Stimulated activated CD8-positive, alpha-beta memory T cell treated with anti-CD3 and anti-CD28 coated beads, Interleukin-15, amount 100 ng/mL, for 48 hours (primary cell): ENCODE measurements at regions not wholly inside any gene's neighbourhood (a gene's known extent, or its start where the extent isn't known, plus 50 kb on each side); places are given as distances from the start of the nearest gene placed in this dataset.
"Not testable (repeated sequence)": the region's sequence is repeated elsewhere in the genome, so short reads cannot be mapped to it uniquely, and the experiment has no call there.

Source experiments
- DNase-seq, 2 donors: peaks; one replicate each; pipeline ENCODE4 v3.0.0-alpha.2; 2020; ENCODE audit warnings: low read depth in 2 of 2

DNA sequence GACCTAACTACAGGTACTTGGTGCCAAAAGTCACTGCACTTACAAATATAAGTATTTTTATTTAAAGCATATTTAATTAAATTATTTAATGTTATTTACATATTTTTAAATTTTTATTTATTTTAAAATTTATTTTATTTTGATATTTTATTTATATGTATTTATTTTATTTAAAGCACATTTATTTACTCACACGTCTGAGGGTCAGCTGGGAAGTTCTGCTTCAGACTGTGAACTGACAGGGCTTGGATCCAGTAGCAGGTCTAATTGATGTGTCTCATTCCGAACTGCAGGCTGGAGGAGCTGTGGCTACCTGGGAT is 392.5 kb downstream of the GBA3 start:
- no peak for DNase-seq

GRCh38 chr4:23084559-23085248 is 392.0 kb downstream of the GBA3 start:
- no peak for DNase-seq

DNA sequence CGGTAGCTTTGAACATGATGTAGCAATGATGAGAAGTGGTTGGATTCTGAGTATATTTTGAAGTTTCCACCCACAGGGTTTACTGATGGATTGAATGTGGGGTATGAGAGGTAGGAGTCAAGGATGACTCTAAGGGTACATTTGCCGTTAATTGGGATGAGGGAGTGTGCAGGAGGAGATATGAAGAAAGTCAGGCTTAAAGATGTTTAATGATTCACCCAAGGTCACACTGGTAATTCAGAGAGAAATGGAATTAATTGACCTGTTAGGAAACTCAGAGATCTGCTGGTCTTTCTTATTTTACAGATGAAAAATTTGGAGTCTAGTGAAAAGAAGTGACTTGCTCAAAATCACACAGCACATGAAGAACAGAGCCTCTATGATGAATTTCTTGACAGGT is 390.7 kb downstream of the GBA3 start:
- DNase-seq = no peak

GRCh38 chr4:23080171-23080570 is 387.4 kb downstream of the GBA3 start:
- not testable (repeated sequence) for DNase-seq

DNA sequence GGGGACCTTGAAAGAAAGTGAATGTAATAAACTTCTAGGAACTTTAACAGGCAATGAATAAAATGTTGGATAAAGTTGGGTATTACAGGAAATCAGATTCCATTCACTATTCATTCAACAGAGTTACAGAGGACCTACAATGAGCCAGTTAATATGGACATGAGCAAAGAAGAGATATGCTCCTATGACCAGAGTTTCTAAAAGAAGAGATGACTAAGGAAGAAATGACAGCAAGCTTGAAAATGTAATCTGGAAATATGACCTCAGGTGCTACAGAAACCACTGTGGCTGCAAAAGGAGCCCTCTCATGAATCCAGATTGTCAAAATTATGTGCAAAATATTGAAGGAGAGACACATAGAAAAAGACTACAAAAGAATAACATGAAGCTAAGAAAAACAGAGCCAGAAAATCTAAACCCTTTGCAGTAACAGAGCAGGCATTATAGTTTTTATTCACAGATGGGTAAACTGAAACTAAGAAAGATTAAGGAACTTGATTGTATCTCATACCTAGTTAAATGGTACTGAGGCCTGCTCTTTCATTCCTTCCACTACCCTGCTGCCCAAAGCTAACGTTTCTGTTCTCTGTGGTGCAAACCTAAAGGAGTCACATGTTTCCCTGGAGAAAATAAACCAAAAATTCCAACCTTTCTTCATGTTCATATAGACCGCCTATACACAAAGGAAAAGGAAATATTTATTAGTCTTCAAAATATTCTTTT is 378.3 kb downstream of the GBA3 start:
- no peak for DNase-seq

DNA sequence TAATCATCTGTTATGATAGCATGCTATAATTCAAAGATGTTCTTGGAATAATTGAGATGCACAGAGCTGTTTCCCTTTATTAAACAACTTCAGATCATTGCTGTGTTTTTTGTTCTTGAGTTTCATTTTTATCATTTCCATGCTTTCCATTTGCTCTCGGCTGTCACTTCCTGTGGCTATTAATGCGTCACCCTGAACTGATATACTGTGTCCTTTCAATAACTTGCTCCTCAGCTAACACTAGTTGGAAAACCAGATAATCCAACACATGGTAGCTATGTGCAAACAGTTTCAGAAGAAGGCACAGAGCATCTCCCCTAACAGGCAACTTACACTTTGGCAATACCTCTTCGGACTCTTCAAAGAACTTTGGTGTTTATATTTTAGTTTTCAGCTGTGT is 376.0 kb downstream of the GBA3 start:
- DNase-seq = no peak

GRCh38 chr4:23068287-23068686 is 375.6 kb downstream of the GBA3 start:
- DNase-seq = no peak

- no peak for DNase-seq
Measured at GRCh38 chr4:23062188-23062587, 369.5 kb downstream of the GBA3 start.

DNA sequence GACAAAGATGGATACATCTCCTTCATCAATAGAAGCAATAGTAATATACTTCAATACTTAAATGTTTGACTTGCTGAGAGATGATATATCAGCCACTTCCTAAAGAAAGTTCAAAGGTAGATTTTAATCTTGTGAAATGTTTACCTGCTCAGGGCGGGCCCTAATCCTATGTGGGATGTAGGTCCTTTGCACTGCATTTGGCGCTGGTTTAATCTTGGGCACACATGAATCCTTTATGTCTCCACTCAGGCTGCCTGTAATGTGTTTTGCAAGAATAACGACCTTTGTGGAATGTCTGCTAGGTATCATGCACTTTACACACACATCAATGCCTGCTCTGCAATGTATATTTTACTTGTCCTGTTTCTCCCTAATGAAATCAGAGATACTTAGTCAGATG is 368.7 kb downstream of the GBA3 start:
- no peak for DNase-seq

DNA sequence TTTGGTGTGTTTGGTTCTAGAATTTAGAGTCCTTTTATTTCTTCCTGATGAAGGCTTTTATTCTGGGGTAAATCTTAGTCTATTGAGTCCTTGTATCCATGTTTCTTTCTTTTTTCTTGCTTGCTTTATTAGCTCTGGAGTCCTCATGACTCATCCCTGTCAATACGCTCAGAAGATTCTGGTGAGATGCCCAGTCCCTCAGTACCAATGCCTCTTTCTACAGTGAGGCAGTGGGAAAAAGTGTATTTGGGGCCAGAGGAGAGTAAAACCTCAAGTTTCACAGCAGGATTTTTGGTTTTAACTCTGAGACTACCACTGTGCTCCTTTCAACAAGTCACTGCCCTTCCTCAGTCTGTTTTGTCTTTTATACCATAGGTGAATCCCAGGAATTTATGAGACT is 368.0 kb downstream of the GBA3 start:
- DNase-seq = no peak

- no peak for DNase-seq
Measured at GRCh38 chr4:23058165-23058776, 365.5 kb downstream of the GBA3 start.

GRCh38 chr4:23041501-23041900 is 348.8 kb downstream of the GBA3 start:
- no peak for DNase-seq

- no peak for DNase-seq
Measured at GRCh38 chr4:23040539-23040938, 347.8 kb downstream of the GBA3 start.

DNA sequence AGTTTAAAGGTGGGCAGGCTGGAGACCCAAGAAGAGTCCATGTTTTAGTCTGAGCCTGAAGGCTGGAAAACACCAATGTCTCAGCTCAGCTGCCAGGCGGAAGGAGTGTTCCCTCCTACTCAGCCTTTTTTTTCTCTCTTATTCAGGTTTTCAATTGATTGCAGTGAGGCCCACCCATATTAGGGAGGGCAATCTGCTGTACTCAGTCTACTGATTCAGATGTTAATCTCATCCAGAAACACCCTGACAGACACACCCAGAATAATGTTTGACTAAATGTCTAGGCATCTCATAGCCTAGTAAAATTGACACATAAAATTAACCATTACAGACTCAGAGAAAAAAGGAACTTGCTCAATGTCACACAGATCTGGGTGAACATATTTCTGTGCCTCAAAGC is 347.1 kb downstream of the GBA3 start:
- no peak for DNase-seq

DNA sequence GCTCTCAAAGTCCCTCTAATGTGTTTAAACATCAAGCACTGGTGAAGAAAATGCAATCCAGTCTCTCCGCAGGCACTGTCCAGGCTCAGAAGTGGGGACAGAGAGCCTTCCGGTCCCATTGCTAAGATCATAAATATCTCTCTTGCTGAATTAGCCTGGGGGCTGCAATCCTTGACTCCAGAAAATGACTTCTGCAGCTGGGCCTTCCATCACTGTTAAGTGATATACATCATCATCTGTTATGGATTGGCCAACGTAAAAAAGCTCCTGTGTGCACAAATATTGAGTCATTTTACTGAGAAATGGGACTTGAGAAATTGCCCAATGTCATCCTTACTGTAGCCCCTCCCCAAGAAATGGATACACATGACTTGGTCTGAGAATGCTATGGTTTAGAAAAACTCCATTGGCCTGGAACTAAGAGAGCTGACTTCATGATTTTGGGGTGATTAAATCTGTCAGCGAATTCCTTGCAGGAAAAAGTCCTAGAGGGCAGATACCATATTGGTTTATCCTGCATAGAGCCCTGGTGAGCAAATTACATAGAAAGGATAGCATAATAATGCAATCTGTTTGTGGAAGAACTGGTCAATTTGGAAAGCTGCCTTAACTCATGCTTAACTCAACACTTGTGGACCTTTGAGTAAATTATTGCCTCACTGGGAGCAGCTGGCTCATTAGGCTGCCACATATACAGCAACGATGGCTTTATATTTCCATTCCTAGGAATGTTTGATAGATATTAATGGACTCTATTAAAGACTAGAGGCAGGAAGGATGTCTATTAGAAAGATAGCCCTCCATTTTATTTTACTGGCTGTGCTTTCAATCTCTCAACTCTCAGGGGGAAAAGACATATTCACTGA is 346.1 kb downstream of the GBA3 start:
- no peak for DNase-seq

- no peak for DNase-seq
Measured at GRCh38 chr4:23036921-23037495, 344.3 kb downstream of the GBA3 start.

GRCh38 chr4:23036503-23036902 is 343.8 kb downstream of the GBA3 start:
- no peak for DNase-seq

GRCh38 chr4:23035521-23036056 is 342.9 kb downstream of the GBA3 start:
- no peak for DNase-seq

DNA sequence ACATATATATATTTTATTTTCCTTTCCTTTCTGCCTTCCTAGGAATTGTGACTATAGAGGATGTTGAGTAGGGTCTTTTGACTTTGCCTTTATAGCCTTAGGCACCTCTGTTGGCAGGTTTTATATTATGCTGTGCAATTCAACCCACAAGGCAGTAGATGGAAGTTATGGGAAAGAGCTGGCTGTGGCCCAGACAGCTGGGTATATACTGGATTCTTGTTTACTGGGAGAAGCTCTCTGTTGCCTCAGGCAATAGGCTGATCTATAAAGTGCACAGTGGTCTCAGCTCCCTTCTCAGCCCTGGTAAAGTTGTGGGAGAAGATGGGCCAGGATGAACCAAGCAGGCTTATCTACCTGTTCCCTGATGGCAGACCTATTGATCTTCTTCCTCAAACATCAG is 342.0 kb downstream of the GBA3 start:
- no peak for DNase-seq

DNA sequence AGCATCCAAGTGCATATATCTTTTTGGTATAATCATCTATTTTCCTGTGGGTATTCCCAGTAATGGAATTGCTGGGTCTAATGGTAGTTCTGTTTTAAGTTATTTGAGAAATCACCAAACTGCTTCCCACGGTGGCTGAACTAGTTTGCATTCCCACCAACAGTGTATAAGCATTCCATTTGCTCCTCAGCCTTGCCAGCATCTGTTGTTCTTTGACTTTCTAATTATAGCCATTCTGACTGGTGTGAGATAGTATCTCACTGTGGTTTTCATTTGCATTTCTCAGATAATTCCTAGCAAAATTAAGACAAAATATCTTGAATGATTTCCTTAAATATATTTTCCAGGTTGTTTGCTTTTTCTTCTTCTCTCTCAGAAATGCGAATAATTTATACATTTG is 341.1 kb downstream of the GBA3 start:
- DNase-seq = no peak

- DNase-seq = no peak
Measured at GRCh38 chr4:23028875-23029274, 336.1 kb downstream of the GBA3 start.

DNA sequence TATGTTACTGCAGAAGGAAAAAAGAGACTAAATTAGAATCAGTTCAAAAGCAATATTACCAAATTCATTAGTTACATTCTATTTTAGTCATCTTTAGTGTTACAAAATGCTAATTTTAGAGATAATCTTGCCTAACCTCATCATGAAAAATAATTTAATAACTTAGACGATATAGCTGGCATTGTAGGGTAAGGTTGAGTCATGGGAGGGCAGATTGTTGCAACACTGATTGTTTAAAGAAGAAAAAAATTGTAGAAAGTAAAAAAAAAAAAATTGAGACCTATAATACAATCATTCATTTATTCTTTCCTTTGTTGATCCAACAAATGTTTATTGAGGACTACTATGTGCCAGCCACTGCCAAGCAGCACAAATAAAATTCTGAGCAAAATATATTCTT is 330.9 kb downstream of the GBA3 start:
- no peak for DNase-seq
